Mesenchymal stem cell (in vitro differentiated cells and primary cell): ENCODE measurements at regions not wholly inside any gene's neighbourhood (a gene's known extent, or its start where the extent isn't known, plus 50 kb on each side); places are given as distances from the start of the nearest gene placed in this dataset.
A peak's percentile ranks its signal among the peaks of the same experiment; 100 is the strongest.
"Not testable (repeated sequence)": the region's sequence is repeated elsewhere in the genome, so short reads cannot be mapped to it uniquely, and the experiment has no call there.

Experiments used
- DNase-seq: peaks from one replicate; pipeline ENCODE4 v3.0.0-alpha.2; 2013
- H2AFZ ChIP-seq: one replicate; pipeline ENCODE4 v1.6.1; 2013; ENCODE audit warnings: low read depth, mild to moderate bottlenecking, control low read depth, inconsistent platforms, low read length, moderate library complexity
- H2AK5ac ChIP-seq: 2 replicates; pipeline ENCODE4 v1.6.1; 2013; ENCODE audit warnings: low read length, moderate library complexity, mild to moderate bottlenecking, inconsistent platforms; ENCODE audit not compliant: severe bottlenecking
- H2BK120ac ChIP-seq: one replicate; pipeline ENCODE4 v1.6.1; 2013; ENCODE audit warnings: low read depth, mild to moderate bottlenecking, inconsistent platforms, low read length, moderate library complexity
- H2BK12ac ChIP-seq, 2 experiments: one replicate each; pipeline ENCODE4 v1.6.1; 2013; ENCODE audit warnings: inconsistent platforms in 2 of 2, low read length in 2 of 2, mild to moderate bottlenecking in 2 of 2, moderate library complexity in 2 of 2, control low read depth in 1 of 2
- H2BK15ac ChIP-seq: one replicate; pipeline ENCODE4 v1.6.1; 2013; ENCODE audit warnings: mild to moderate bottlenecking, low read depth, inconsistent platforms; ENCODE audit not compliant: poor library complexity, severe bottlenecking
- H2BK5ac ChIP-seq: 2 replicates; pipeline ENCODE4 v1.6.1; 2013; ENCODE audit warnings: low read depth, mild to moderate bottlenecking, low read length, control low read depth, inconsistent platforms; ENCODE audit not compliant: poor library complexity, severe bottlenecking
- H3K14ac ChIP-seq, 2 experiments: one replicate each; pipeline ENCODE4 v1.6.1; 2013; ENCODE audit warnings: inconsistent platforms in 2 of 2, low read length in 2 of 2, control low read depth in 1 of 2, mild to moderate bottlenecking in 1 of 2, moderate library complexity in 1 of 2
- H3K18ac ChIP-seq, 2 experiments: one replicate each; pipeline ENCODE4 v1.6.1; 2013; ENCODE audit warnings: inconsistent platforms in 2 of 2, low read length in 2 of 2, control low read depth in 1 of 2, low read depth in 1 of 2, mild to moderate bottlenecking in 1 of 2
- H3K23ac ChIP-seq, 2 experiments: one replicate each; pipeline ENCODE4 v1.6.1; 2013; ENCODE audit warnings: inconsistent platforms in 2 of 2, low read length in 2 of 2, mild to moderate bottlenecking in 2 of 2, moderate library complexity in 2 of 2, control low read depth in 1 of 2
- H3K27ac ChIP-seq: 2 replicates; pipeline ENCODE4 v1.5.1; 2013; ENCODE audit warnings: mild to moderate bottlenecking, moderate library complexity, low read length, control low read depth, inconsistent platforms; ENCODE audit not compliant: poor library complexity, severe bottlenecking
- H3K27me3 ChIP-seq, 2 experiments: 2 replicates each; pipeline versions ENCODE4 v1.6.1 to v1.7.0; 2013; ENCODE audit warnings: low read length in 2 of 2, mild to moderate bottlenecking in 2 of 2, moderate library complexity in 2 of 2, control low read depth in 1 of 2, inconsistent platforms in 1 of 2; ENCODE audit not compliant: control insufficient read depth in 1 of 2, insufficient read depth in 1 of 2
- H3K36me3 ChIP-seq, 2 experiments: 2 replicates each; pipeline versions ENCODE4 v1.6.1 to v1.7.0; 2013; ENCODE audit warnings: low read length in 2 of 2, control low read depth in 1 of 2, inconsistent platforms in 1 of 2, low read depth in 1 of 2, mild to moderate bottlenecking in 1 of 2; ENCODE audit not compliant: insufficient read depth in 2 of 2, control insufficient read depth in 1 of 2
- H3K4ac ChIP-seq, 2 experiments: one replicate each; pipeline ENCODE4 v1.6.1; 2013; ENCODE audit warnings: inconsistent platforms in 2 of 2, low read length in 2 of 2, mild to moderate bottlenecking in 2 of 2, moderate library complexity in 2 of 2, control low read depth in 1 of 2, low read depth in 1 of 2
- H3K4me1 ChIP-seq: 2 replicates; pipeline ENCODE4 v1.6.1; 2013; ENCODE audit warnings: low read depth, low read length, control low read depth; ENCODE audit not compliant: control insufficient read depth, insufficient read depth
- H3K4me2 ChIP-seq: 2 replicates; pipeline ENCODE4 v1.6.1; 2013; ENCODE audit warnings: low read length, mild to moderate bottlenecking, inconsistent platforms; ENCODE audit not compliant: poor library complexity, severe bottlenecking
- H3K4me3 ChIP-seq, 2 experiments: 2 replicates each; pipeline versions ENCODE4 v1.5.1 to v1.7.0; 2013; ENCODE audit warnings: low read length in 2 of 2, mild to moderate bottlenecking in 2 of 2, control low read depth in 1 of 2, low read depth in 1 of 2; ENCODE audit not compliant: insufficient read depth in 1 of 2
- H3K79me1 ChIP-seq: replicated peaks from 2 replicates; pipeline ENCODE4 v1.6.1; 2013; ENCODE audit warnings: mild to moderate bottlenecking, control low read depth, low read length, inconsistent platforms; ENCODE audit not compliant: poor library complexity, severe bottlenecking
- H3K9ac ChIP-seq: 2 replicates; pipeline ENCODE4 v1.7.0; 2013; ENCODE audit warnings: mild to moderate bottlenecking, low read length, moderate library complexity
- H3K9me3 ChIP-seq: 2 replicates; pipeline ENCODE4 v1.7.0; 2013; ENCODE audit warnings: mild to moderate bottlenecking, low read length; ENCODE audit not compliant: control insufficient read depth
- H4K8ac ChIP-seq: one replicate; pipeline ENCODE4 v1.6.1; 2013; ENCODE audit warnings: inconsistent platforms, mild to moderate bottlenecking, low read length, moderate library complexity
- H4K91ac ChIP-seq: one replicate; pipeline ENCODE4 v1.6.1; 2013; ENCODE audit warnings: mild to moderate bottlenecking, low read length, inconsistent platforms
- WGBS: methylation state at CpG from one replicate; pipeline ENCODE4 v1.1.7; 2013; ENCODE audit warnings: mixed read lengths; 5-methylcytosine and 5-hydroxymethylcytosine counted together

- H2BK15ac ChIP-seq = no peak overlapping the region
- H3K4me2 ChIP-seq = no peak overlapping the region
- H3K36me3 ChIP-seq = no peaks in the 10 kb centered on the region
- no peaks in the 10 kb centered on the region for H3K79me1 ChIP-seq
- H3K23ac ChIP-seq = no peak overlapping the region
- H4K91ac ChIP-seq = no peak overlapping the region
- peaks cover 13% of the 10 kb centered on the region for H3K4me1 ChIP-seq
- no peak overlapping the region for H2BK12ac ChIP-seq
- peak; percentile 5 for DNase-seq
- peaks cover 11 to 61% of the 10 kb centered on the region in 2 experiments for H3K27me3 ChIP-seq
- no peak overlapping the region for H3K27ac ChIP-seq
- H3K14ac ChIP-seq = no peak overlapping the region
- H2AFZ ChIP-seq = peak overlapping the region; percentile 2
- H2BK5ac ChIP-seq = no peak overlapping the region
- H3K4me3 ChIP-seq = no peak overlapping the region
- WGBS = 72% methylated on average over 13 of the region's 13 CpGs
- H4K8ac ChIP-seq = no peak overlapping the region
- no peak overlapping the region for H3K18ac ChIP-seq
- H3K4ac ChIP-seq = no peak overlapping the region
- H3K9me3 ChIP-seq = no peaks in the 10 kb centered on the region
- H2BK120ac ChIP-seq = no peak overlapping the region
- H2AK5ac ChIP-seq = no peak overlapping the region
- H3K9ac ChIP-seq = no peak overlapping the region
These were observed 103.5 kb upstream of the CADM1 start for GRCh38 chr11:115607621-115608221.

DNA sequence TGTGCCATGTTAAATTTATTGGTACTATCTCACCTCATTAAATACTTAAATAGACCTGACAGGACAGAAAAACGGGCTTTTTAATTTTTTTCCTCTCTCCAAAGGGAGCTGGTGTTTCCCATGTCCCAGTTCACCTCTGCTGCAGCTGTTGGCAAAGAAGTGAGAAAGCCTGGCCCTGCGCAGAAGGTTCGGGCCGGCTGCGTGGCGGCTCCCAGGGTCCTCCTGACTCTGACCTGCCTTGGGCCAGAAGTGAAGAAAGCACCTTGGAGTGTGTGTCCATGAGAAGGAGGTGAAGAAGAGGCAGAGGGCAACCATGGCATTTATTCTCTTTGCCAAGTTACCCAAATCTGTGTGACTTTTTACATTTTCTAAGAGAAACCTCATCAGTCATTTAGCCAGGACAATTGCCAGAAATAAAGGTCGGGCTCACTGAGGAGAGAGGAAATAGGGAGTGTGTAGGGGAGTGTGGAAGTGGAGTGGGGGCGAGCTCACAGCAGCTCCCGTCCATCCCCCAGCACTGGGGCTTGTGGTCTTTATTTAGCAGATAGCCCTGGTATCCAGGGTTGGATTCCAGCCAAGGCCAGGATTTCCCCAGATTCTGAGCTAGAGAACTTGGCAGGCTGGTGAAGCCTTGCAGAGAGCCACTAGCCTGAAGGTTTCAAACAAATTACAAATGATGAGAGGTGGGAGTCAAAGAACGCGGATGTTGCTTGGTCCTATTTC lies 102.4 kb upstream of the CADM1 start:
- Histone ChIP-seq H3K9ac (no peak overlapping the region), H2AFZ (no peak overlapping the region), H2BK15ac (no peak overlapping the region), H3K27ac (no peak overlapping the region), H3K4me2 (no peak overlapping the region), H3K36me3 (no peaks in the 10 kb centered on the region), H3K4me1 (peaks cover 13% of the 10 kb centered on the region), H3K14ac (no peak overlapping the region), H3K9me3 (no peaks in the 10 kb centered on the region), H4K8ac (no peak overlapping the region), H2AK5ac (no peak overlapping the region), H3K23ac (no peak overlapping the region), H4K91ac (no peak overlapping the region), H3K4ac (no peak overlapping the region), H2BK5ac (no peak overlapping the region), H3K27me3 (peaks cover 11 to 51% of the 10 kb centered on the region in 2 experiments), H3K79me1 (no peaks in the 10 kb centered on the region), H3K4me3 (no peak overlapping the region), H2BK120ac (no peak overlapping the region), H3K18ac (no peak overlapping the region), H2BK12ac (no peak overlapping the region)
- DNase-seq = peak; percentile 39
- 86% methylated on average over 11 of the region's 11 CpGs for WGBS

GRCh38 chr11:115605871-115606497 lies 101.8 kb upstream of the CADM1 start:
- H3K14ac ChIP-seq = no peak overlapping the region
- H3K4me2 ChIP-seq = no peak overlapping the region
- no peak overlapping the region for H2AK5ac ChIP-seq
- WGBS = 64% methylated on average over 16 of the region's 16 CpGs
- H2AFZ ChIP-seq = no peak overlapping the region
- no peak overlapping the region for H2BK15ac ChIP-seq
- H3K9me3 ChIP-seq = no peaks in the 10 kb centered on the region
- H3K4me3 ChIP-seq = no peak overlapping the region
- no peak overlapping the region for H4K8ac ChIP-seq
- peak; percentile 13 for DNase-seq
- H3K27ac ChIP-seq = no peak overlapping the region
- H2BK5ac ChIP-seq = no peak overlapping the region
- no peaks in the 10 kb centered on the region for H3K36me3 ChIP-seq
- H3K4me1 ChIP-seq = peaks cover 13% of the 10 kb centered on the region
- H3K23ac ChIP-seq = no peak overlapping the region
- no peak overlapping the region for H2BK12ac ChIP-seq
- H3K27me3 ChIP-seq = peaks cover 11 to 44% of the 10 kb centered on the region in 2 experiments
- no peaks in the 10 kb centered on the region for H3K79me1 ChIP-seq
- H4K91ac ChIP-seq = no peak overlapping the region
- no peak overlapping the region for H2BK120ac ChIP-seq
- no peak overlapping the region for H3K4ac ChIP-seq
- no peak overlapping the region for H3K9ac ChIP-seq
- no peak overlapping the region for H3K18ac ChIP-seq

DNA sequence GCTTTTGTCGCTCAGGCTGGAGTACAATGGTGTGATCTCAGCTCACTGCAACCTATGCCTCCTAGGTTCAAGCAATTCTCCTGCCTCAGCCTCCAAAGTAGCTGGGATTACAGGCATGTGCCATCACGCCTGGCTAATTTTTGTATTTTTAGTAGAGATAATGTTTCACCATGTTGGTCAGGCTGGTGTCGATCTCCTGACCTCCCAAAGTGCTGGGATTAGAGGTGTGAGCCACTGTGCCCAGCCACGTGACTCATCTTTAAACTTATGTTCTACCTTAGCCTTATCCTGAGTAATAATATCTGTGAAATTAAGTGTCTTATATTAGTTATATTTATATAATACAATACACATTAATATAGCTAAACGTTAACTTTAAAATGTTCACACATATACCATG lies 101.2 kb upstream of the CADM1 start:
- Histone ChIP-seq H3K27me3 (peaks cover 11 to 39% of the 10 kb centered on the region in 2 experiments), H3K4me1 (peaks cover 15% of the 10 kb centered on the region)
- not testable (repeated sequence) for H3K18ac ChIP-seq, H3K4me2 ChIP-seq, H4K8ac ChIP-seq, H3K9ac ChIP-seq, H2BK15ac ChIP-seq, H3K36me3 ChIP-seq, H2BK12ac ChIP-seq, H3K9me3 ChIP-seq, H2AFZ ChIP-seq, H2BK120ac ChIP-seq, H2AK5ac ChIP-seq, H2BK5ac ChIP-seq, H3K4me3 ChIP-seq, DNase-seq, H3K14ac ChIP-seq, H3K4ac ChIP-seq, H4K91ac ChIP-seq, H3K27ac ChIP-seq, H3K79me1 ChIP-seq, H3K23ac ChIP-seq
- WGBS = 94% methylated on average over 2 of the region's 5 CpGs
